LoVo (cell line): ENCODE measurements at regions not wholly inside any gene's neighbourhood (a gene's known extent, or its start where the extent isn't known, plus 50 kb on each side); places are given as distances from the start of the nearest gene placed in this dataset.

Experiments
- DNase-seq: peaks from one replicate; pipeline ENCODE4 v3.0.0-alpha.2; 2016; ENCODE audit warnings: low spot score

DNA sequence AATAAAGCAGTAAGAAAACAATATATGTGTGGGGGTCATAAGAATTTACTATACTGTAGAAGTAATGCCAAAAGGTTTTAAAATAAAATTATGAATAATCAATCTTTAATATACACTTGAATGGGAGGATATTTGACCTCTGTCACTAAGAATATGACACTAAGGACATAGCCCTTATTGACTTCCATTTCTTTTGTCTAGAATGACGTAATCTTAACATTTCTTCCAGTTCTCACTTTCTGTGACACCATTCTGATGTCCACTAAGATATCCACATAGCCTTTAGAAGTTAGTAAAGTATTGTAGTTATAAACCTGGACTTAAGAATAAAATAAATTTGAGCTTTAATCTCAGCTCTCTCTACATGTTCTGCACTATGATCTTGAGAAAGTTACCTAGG lies 1050.7 kb downstream of the TLE4 start:
- DNase-seq, result no peak

DNA sequence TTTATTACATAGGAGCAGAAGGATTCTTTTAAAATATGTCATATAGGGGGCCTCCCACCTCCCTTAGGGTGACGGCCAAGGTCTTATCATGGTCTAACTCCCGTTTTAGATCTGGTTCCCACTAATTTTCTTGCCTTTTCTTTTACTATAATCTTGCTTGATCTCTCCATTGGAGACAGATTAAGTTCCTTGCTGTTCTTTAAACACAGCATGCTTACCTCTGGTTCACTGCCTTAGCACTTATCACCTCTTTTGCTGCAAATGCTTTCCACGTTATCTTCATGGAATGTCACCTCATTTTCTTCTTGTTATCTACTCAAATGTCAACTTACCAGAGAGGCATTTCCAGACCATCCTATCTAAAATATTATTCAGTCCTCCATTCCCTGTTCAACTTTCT lies 1047.6 kb downstream of the TLE4 start:
- no peak for DNase-seq

DNA sequence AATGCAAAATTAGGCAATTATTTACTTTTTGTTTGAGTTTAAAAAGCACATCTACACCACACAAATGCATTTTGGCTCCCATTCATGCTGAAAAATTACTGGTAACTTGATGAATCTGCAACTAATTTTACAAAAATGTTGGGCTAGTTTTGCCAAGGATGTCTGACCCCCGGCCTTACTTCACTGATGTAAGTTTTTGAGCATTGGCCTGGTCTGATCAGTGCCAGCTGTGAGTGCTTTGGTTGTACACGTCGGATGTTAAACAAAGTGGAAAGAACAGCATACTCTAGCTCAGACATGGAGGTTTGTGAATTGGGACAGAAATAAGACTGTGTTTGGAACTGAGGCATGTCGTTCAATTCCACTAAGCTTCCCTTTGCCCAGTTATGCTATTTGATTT lies 1044.2 kb downstream of the TLE4 start:
- DNase-seq, result no peak

DNA sequence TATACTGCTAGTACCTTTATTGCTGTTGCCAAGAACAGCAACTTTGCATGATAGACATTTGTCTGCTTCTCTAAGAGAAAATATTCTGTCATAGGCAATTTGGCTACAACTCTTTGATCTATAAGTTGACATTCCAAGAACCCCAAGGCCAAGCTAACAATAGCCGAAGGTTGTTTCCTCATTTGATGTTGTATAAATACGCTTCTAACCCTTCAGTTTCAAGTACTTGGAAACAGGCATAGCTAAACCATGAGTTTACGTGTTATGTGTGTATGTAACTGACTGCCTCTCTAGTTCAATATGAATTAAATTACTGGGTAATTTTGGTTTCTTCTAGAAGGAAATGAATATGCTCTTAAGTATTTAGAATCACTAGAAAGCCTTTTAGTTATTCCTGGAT lies 1034.0 kb downstream of the TLE4 start:
- DNase-seq, result no peak

DNA sequence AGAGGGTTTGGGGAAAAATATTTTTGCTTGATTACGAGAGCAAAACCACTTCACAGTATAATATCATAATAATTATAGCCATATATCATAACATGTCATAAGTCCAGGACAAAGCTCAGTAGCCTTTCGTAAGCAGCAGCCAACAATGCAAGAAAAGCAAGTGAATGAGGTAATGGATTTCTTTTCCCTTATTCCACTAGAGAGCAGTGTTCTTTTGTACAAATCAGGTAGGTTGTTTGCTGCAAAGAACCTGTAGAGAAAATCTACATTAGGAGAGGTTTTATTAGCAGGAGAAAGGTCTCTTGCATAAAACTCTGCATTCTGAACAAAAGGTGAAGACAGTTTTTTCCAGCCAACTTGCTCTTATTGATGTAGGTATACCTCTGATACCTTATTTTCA lies 1033.4 kb downstream of the TLE4 start:
- no peak for DNase-seq

DNA sequence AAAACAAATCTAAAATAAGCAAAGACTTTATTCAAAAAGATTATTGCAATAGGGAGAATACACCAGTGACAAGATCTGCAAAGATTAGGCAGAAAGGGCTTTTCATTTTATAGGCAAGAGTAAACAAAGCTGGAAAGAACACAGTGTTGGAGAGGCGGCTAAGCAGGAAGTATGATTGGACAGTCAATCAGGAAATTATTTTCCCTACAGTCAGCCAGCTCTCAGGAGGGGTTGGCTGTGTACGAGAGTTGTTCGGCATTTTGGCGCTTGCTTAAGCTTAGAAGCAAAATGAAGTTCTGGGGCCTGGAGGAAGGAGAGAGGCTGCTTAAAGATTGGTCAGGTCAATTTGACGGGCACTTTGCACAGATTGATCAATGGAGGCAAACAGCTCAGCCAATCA lies 1030.5 kb downstream of the TLE4 start:
- DNase-seq, result no peak

DNA sequence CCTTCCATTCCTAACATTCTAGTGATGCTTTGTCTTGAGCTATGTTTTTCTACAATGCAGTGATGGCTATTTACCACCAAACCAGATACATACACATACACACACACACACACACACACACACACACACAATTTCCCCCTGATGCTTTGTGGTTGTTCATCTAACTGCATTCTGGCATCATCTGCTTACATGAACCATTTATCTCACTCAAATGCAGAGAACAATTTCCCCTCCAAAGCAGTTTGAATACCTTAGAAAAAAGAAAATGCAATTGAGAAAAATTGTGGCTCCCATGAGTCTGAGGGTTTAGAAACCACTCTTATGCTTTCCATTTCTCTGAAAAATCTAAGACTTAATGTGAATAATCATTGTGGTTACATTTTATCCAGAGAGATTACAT lies 1024.8 kb downstream of the TLE4 start:
- DNase-seq, result no peak

DNA sequence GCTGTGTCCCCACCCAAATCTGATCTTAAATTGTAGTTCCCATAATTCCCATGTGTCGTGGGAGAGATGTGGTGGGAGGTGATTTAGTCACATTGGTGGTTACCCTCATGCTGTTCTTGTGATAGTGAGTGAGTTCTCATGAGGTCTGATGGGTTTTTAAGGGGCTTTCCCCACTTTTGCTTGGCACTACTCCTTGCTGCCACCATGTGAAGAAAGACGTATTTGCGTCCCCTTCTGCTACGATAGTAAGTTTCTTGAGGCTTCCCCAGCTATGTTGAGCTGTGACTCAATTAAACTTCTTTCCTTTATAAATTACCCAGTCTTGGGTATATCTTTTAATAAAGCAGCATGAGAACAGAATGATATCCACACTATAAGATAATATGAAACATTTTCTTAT lies 1023.4 kb downstream of the TLE4 start:
- no peak for DNase-seq

DNA sequence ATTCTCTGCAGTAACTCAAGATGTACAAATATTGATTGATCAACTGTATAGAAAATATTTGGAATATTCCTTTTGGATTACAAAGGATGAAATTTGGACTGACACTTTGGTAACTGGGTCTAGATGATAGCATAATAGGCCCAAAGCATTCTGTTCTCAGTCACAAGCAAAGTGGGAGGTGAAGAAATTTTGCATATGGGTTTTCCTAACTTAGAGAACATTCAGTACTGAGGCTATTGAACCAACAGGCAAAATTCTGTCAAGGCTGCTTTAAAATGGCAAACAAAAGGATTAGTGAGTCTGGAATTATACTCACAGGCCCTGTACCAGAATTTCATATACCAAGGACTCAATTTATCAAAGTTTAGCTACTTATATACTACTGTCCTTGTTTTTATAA lies 1020.6 kb downstream of the TLE4 start:
- DNase-seq, result no peak

DNA sequence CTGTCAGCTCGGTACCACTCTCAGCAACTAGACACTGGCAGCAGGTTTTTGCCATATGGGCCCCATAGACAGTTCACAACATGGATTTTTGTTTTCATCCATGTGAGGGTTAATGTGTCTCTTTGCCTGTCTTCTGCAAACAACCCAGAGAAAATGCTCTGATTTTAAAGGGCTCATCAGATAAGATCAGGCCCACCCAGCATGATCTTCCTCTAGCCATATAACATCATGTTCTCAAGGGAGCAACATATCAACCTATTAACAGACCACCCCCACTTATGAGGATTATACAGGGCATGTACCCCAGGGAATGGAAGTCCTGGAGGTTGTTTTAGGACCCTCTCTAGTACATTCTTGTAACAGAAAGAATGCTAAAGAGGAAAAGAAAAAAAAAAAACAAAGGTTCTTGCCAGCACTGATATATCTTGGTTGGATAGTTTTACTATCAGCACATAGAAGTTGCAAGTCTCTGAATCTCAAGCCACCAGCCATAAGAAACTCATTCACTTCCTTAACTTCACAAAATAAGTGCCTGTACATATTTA lies 1015.1 kb downstream of the TLE4 start:
- DNase-seq, result no peak

DNA sequence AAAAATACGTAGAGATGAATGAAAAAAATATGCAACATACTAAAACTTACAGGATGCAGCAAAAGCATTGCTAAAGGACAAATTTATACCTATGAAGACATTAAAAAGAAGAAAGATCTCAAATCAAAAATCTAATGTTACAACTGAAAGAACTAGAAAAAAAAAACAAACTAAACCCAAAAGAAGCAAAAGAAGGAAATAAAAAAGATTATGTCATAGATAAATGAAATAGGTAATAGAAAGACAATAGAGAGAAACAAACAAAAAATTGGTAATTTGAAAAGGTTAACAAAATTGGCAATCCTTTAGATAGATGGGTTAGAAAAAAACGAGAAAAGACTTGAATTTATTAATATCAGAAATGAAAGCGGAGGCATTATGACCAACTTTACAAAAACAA lies 1000.2 kb downstream of the TLE4 start:
- DNase-seq, result no peak

DNA sequence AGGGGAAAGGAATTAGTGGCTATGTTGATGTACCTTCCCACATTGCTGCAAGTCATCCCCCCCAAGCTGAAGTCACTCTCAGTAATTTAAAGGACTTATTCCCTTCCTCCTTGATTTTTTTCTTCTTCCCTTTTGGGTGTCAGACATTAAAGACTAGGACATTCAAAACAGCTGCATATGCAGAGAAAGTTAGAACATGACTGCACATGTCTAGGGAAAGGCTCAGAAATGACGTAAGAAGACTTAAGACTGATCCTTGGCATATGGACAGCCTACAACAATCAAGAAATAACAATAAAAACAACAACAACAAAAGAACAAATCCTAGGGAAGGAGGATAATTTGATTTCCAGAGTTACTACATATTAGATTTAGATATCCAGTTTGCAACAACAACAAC lies 997.5 kb downstream of the TLE4 start:
- DNase-seq, result no peak

DNA sequence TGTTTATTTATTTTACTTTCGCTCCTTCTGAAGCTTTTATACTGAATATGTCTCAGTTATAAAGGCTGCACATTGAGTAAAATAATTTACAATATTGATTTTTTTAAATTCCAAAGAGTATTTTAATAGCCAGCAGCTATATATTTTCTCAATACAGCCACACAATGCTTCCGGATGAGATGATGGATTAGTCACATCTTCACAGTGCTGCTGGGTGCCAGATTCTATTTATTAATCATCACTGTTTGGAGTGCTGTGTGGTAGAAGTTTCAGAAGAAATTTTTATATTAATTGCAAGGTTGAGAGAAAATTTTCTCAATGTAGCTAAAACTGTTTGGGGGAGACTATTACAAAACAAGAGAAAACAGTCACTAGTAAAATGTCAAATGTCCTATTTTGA lies 989.8 kb downstream of the TLE4 start:
- no peak for DNase-seq

DNA sequence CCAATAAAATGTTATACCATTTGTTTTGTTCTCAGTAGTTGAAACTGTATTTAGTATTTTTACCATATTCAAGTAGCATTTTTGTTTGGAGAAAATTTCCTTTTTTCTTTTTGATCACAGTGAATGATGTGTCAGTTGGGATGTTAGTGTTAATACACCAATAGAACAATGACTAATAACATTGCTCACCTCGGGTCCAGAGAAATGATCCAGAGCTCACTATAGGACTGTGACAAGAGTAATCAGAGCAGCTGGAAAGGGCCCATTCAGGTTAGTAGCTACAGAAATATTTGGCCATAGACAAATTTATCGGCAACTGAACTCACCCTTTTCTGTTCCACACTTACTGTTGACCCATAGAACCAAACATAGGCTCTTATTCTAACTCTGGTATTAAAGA lies 989.2 kb downstream of the TLE4 start:
- DNase-seq, result no peak

DNA sequence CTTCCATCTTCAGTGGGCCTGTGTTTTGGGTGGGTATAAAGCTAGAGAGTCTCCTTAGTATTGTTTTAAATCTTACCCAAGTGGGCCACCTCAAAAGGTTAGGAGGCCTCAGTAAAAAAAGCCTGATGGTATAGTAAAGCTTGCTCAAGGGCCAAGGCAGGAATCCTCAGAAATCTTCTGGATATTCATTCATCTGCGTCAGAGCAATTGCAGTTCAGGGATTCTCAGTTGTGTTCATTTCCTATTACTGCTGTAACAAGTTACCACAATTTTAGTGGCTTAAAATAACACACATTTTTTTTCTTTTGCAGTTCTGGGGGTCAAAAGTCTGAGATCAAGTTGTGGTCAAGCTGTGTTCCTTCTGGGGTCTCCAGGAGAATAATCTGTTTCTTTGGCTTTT lies 985.5 kb downstream of the TLE4 start:
- no peak for DNase-seq

DNA sequence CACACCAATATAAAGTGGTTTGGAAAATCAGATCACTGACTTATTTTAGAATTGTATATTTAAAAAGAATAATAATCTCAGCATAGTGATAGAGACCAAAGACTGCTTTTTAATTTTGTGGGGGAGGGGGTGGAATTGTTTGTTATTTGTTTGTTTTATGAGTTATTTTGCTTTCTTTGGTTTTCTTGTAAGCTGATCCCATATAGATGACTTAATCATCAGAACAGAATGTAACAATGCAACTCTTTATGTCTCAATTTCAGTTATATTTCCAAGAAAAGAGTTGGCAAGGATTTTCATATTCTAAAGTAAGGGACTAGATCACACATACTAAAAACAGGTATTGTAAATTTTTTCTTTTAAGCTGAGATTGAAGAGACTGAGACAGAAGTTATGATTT lies 984.9 kb downstream of the TLE4 start:
- no peak for DNase-seq

DNA sequence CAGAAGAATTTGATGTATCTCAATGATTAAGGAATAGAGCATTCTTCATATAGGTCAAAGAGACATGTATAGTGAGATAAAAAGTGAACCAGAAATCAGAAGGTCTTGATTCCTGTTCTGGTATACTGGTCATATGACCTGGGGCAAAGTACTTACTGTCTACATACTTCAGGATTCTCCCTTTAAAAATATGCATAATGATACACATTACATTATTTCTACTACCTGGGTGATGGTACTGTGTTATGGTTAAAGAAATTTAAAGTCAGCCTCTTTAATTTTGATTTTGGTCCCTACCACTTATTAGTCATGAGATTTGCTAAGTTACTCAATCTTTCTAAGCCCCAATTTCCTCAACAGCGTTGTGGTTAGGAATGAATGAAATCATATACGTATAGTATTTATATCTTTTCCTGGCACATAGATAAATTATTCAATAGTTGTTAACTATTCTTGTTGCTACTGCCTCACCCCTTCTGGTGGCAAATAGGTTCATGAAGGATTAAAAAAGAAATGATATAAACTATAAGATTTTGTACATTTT lies 984.1 kb downstream of the TLE4 start:
- DNase-seq, result no peak

DNA sequence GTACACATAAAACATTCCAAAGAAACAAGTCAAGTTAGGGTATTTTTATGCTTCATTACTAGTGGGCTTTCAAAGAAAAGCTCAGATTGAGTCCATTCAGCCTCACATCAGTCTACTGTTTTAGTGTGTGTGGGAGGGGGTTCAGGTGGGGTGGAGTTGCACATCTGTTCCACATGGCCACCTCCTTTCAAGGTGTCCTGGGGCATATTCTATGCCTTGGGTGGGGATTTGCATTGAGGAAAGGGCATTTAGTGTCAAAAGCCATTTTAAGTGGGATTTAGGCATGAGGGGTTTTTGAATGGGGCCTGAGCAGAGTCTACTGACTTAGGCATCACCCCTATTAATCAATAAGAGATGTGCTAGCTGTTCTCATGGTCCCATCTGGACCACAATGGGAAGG lies 983.1 kb downstream of the TLE4 start:
- no peak for DNase-seq

DNA sequence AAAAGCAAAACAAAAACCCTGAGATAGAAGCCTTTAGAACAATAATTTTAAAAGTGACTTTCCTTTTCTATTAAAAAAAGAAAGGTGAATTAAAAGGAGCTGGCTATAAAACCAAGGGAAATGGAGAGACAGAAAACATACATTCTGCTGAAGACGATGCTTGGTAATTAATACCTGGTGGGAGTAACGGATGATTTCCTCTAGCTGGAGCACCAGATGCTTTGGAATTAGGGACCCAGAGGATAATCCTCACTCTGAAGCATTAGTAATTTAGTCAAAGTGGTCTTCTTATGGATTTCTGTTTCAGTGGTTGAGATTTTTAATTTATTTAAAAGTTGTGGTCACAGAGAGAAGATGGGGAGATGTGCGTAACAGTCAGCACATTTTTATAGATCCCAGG lies 982.5 kb downstream of the TLE4 start:
- DNase-seq, result no peak

DNA sequence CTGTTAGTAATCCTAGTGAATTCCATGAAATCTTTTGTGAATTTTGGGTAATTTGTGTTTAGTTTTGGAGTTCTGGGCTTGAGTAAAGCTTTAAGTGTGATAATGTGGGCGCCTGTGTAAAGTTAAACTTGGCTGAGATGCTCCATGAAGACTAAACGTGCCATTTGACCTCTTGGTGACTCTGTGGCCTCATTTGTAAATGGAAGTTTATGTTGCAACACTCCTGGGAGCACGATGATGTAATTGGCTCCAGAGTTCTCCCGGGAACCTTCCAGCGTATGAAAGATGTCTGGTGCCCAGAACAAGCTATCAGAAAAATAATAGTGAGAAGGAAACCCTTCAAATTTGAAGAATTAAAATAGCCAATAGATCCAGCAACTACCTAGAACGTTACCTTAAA lies 981.2 kb downstream of the TLE4 start:
- no peak for DNase-seq

DNA sequence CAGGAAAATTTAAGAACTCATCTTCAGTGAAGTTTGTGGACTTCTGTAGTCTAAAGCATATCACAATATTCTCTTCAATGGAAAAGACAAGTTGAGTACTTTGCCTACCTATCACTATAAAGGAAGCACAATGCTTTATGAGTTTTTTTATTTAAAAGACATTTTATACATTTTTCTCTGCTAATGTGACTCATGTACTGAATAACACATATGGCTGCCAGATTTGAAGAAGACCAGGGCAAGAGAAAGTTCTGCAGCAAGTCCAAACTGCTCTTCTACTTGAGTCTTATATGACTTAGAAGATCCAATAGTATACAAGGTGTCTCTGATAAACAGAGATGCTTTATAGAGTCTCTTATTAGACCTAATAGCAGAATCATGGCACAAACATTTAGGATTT lies 978.4 kb downstream of the TLE4 start:
- DNase-seq, result no peak

DNA sequence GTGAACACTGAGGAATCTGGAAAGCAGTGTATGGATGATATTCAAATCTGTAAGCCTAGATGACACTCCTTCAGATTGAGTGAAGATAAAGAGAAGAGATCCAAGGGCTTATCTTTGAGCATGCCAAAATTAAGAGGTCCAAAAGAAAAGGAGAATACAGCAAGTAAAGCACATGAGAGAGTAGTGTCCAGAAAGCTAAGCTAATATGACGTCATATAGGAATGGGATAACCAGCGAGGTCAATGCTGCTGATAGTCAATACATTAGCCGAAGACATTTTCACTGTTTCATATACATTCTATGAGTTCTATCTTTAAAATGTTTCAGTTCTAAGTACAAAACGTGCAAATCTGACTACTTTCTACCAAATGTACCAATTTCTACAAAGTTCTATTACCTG lies 975.8 kb downstream of the TLE4 start:
- DNase-seq, result no peak

DNA sequence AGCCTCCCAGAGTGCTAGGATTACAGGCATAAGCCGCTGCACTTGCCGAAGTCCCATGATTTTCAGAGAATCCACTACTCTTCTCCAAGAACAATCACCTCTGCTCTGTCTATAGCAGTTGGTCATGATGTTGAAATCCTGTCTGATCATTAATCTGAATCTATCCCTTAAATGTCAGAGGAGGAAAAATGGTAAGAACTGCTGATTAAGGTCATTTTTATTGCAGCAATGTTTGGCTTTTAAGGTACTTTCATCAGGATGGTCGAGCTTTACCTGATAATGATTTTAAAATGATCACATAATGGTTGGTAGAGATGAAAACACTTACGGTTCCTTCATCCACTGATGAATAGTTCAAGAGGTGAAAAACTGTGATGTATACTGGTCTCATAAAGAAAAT lies 968.6 kb downstream of the TLE4 start:
- no peak for DNase-seq

DNA sequence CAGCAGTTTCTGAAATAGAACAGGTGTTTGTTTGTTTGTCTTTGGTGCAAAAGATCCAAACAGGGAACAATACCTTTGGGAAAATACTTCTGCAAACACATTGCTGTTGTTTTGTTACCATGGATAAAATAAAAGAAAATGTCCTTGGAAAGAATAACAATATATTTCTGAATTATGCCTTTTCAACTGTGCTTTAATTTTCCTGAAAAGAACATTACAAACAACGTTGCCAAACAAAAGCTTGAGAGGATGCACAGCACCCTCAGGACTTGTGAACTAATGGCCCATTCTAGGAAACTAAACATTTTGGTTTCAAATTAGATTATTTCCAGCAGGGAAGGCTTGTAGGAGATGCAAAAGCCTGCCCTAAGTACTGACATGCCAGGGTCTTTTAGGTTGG lies 967.2 kb downstream of the TLE4 start:
- no peak for DNase-seq

DNA sequence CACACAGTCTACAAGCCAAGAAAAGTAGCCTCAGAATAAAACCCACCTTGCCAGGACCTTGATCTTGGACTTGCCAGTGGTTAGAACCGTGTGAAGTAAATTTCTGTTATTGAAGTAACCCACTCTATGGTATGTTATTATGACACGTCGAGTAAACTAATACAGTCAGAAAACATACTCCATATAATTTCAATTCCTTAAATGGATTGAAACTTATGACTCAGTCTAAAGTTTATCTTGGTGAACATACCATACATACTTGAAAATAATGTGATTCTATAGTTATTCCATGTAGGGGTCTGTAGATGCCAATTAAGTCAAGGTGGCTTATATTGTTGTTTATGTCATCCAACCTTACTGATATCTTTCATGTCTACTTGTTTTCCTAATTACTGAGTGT lies 950.7 kb downstream of the TLE4 start:
- DNase-seq, result no peak
